Natural killer cell (primary cell): ENCODE measurements at regions not wholly inside any gene's neighbourhood (a gene's known extent, or its start where the extent isn't known, plus 50 kb on each side); places are given as distances from the start of the nearest gene placed in this dataset.

Experiments used
- ATAC-seq, 3 donors: fragments of 150-1000 bp in 2 of 3; fragments of 200-7000 bp in 1 of 3; cut with Tn5 transposase; 1 replicate in 1 of 3; 2 replicates in 2 of 3; pipeline ENCODE4 v1.10.0; 2021; ENCODE audit warnings: mild to moderate bottlenecking in 2 of 3, moderate library complexity in 2 of 3
- DNase-seq, 2 donors: peaks; one replicate each; pipeline versions ENCODE4 v3.0.0 to v3.0.0-alpha.2; 2013 to 2021; ENCODE audit warnings: mixed read lengths in 1 of 2
- H3K27ac ChIP-seq: one replicate; pipeline ENCODE4 v1.5.1; 2013; ENCODE audit warnings: mild to moderate bottlenecking, low read length
- H3K27me3 ChIP-seq: one replicate; pipeline ENCODE4 v1.6.1; 2013; ENCODE audit warnings: low read length; ENCODE audit not compliant: control insufficient read depth, insufficient read depth
- H3K36me3 ChIP-seq: one replicate; pipeline ENCODE4 v1.6.1; 2013; ENCODE audit warnings: low read length; ENCODE audit not compliant: control insufficient read depth, insufficient read depth
- H3K4me1 ChIP-seq: one replicate; pipeline ENCODE4 v1.6.1; 2013; ENCODE audit warnings: low read length; ENCODE audit not compliant: control insufficient read depth, insufficient read depth
- H3K4me3 ChIP-seq: one replicate; pipeline ENCODE4 v1.5.1; 2013; ENCODE audit warnings: low read length
- H3K9me3 ChIP-seq: one replicate; pipeline ENCODE4 v1.6.1; 2013; ENCODE audit warnings: low read length; ENCODE audit not compliant: control insufficient read depth, insufficient read depth
- H3K27ac Mint-ChIP-seq, 2 donors: one replicate each; pipeline ENCODE4 v1.8.0; 2022; ENCODE audit warnings: mild to moderate bottlenecking in 2 of 2, mixed read lengths in 2 of 2, moderate library complexity in 1 of 2
- H3K27me3 Mint-ChIP-seq, 2 donors: one replicate each; pipeline ENCODE4 v1.8.0; 2022; ENCODE audit warnings: low read depth in 2 of 2, mixed read lengths in 2 of 2
- H3K36me3 Mint-ChIP-seq: one replicate; pipeline ENCODE4 v1.8.0; 2022; ENCODE audit warnings: mixed read lengths
- H3K4me1 Mint-ChIP-seq, 2 donors: one replicate each; pipeline ENCODE4 v1.8.0; 2022; ENCODE audit warnings: mixed read lengths in 2 of 2
- H3K4me3 Mint-ChIP-seq: one replicate; pipeline ENCODE4 v1.8.0; 2022; ENCODE audit warnings: mild to moderate bottlenecking, moderate library complexity, mixed read lengths
- H3K9me3 Mint-ChIP-seq, 2 donors: one replicate each; pipeline ENCODE4 v1.8.0; 2022; ENCODE audit warnings: mixed read lengths in 2 of 2
- WGBS: methylation state at CpG from one replicate; pipeline ENCODE4 v1.1.7; 2013; ENCODE audit warnings: missing lambda C conversion rate; ENCODE audit not compliant: insufficient coverage; 5-methylcytosine and 5-hydroxymethylcytosine counted together
- intact Hi-C: fragments of 100-400 bp; cut with micrococcal nuclease; formaldehyde crosslinking; loops from one replicate; pipeline ENCODE4 v1.14.2; 2022
- TF ChIP-seq, protein P1 (sequence below): fragments of 200-600 bp; IDR thresholded peaks from one replicate; pipeline ENCODE4 v1.8.0; 2022; ENCODE audit warnings: antibody characterized with exemption

DNA sequence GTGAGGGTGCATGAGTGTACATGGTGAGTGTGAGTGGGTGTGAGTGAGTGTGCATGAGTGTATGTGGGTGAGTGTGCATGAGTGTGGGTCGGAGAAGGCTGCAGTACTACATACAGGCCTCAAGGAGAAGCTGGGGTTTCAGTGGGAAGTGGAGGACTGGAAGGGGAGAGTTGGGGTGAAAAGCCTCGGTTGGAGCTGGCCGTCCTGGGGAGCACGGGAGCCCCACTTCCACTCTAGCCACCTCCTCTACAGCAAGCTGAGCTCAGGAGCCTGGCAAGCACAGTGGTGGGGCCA, 68.7 kb upstream of the HPCAL1 start:
- H3K4me1 Mint-ChIP-seq, result peaks cover 25 to 38% of the 10 kb centered on the region in 2 donors
- H3K36me3 Mint-ChIP-seq, result no peaks in the 10 kb centered on the region
- no peaks in the 10 kb centered on the region for H3K36me3 ChIP-seq
- peak overlapping the region; percentile 0 for H3K4me3 Mint-ChIP-seq
- intact Hi-C loops, result no loop called here
- H3K27me3 ChIP-seq, result no peaks in the 10 kb centered on the region
- TF ChIP-seq, protein P1, sequence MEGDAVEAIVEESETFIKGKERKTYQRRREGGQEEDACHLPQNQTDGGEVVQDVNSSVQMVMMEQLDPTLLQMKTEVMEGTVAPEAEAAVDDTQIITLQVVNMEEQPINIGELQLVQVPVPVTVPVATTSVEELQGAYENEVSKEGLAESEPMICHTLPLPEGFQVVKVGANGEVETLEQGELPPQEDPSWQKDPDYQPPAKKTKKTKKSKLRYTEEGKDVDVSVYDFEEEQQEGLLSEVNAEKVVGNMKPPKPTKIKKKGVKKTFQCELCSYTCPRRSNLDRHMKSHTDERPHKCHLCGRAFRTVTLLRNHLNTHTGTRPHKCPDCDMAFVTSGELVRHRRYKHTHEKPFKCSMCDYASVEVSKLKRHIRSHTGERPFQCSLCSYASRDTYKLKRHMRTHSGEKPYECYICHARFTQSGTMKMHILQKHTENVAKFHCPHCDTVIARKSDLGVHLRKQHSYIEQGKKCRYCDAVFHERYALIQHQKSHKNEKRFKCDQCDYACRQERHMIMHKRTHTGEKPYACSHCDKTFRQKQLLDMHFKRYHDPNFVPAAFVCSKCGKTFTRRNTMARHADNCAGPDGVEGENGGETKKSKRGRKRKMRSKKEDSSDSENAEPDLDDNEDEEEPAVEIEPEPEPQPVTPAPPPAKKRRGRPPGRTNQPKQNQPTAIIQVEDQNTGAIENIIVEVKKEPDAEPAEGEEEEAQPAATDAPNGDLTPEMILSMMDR, result no peak
- no peaks in the 10 kb centered on the region for H3K9me3 ChIP-seq
- H3K27ac ChIP-seq, result no peak overlapping the region
- no peak overlapping the region for H3K27ac Mint-ChIP-seq
- peaks cover 0 to 3% of the 10 kb centered on the region in 2 donors for H3K9me3 Mint-ChIP-seq
- no peak overlapping the region for H3K4me3 ChIP-seq
- H3K4me1 ChIP-seq, result peaks cover 23% of the 10 kb centered on the region
- DNase-seq (no peak), ATAC-seq (peak in 1 of 3 donors; percentile 40)
- WGBS, result 91% methylated on average over 4 of the region's 4 CpGs
- peaks cover 0 to 11% of the 10 kb centered on the region in 2 donors for H3K27me3 Mint-ChIP-seq

DNA sequence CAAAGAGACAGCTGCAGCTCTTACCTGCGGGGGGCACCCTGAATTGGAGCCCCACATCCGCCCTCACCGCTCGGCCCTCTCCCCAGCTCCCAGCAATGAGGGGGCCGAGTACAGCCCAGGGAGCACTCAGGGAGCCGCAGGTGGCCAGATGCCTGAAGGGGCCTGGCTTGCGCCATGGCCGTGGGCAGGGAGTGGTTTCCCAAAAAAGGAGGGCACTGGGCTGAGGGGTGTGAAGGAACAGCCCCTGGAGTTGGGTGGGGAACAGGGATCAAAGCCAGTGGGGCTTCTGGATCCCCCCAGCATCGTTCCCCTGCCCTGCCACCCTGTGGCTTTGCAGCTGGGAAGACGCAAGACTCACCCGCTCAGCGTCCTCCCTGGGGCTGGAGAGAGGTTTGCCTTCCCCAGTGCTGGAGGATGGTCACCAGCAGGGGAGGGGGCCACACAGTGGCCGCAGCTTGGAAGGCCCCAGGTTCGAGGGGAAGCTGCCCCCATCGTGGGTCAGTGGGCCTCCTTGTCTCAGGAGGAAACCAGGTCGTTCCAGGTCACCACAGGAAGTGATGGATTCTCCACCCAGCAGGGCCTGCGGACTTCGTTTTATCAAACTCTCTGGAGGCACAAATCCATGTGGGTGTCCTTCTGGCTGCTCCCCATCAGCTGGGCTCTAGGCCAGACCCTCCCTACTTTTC, 68.2 kb upstream of the HPCAL1 start:
- ATAC-seq (peak in 1 of 3 donors; percentile 12), DNase-seq (no peak)
- Mint-ChIP-seq H3K27ac (no peak overlapping the region), H3K4me1 (peaks cover 25 to 38% of the 10 kb centered on the region in 2 donors), H3K9me3 (peaks cover 0 to 3% of the 10 kb centered on the region in 2 donors), H3K4me3 (no peak overlapping the region), H3K36me3 (no peaks in the 10 kb centered on the region), H3K27me3 (peaks cover 0 to 10% of the 10 kb centered on the region in 2 donors)
- Histone ChIP-seq H3K27me3 (no peaks in the 10 kb centered on the region), H3K27ac (no peak overlapping the region), H3K4me3 (no peak overlapping the region), H3K36me3 (no peaks in the 10 kb centered on the region), H3K4me1 (peaks cover 23% of the 10 kb centered on the region), H3K9me3 (no peaks in the 10 kb centered on the region)
- 68% methylated on average over 18 of the region's 18 CpGs for WGBS
- intact Hi-C loops, result no loop called here
- TF ChIP-seq, protein P1, result no peak

DNA sequence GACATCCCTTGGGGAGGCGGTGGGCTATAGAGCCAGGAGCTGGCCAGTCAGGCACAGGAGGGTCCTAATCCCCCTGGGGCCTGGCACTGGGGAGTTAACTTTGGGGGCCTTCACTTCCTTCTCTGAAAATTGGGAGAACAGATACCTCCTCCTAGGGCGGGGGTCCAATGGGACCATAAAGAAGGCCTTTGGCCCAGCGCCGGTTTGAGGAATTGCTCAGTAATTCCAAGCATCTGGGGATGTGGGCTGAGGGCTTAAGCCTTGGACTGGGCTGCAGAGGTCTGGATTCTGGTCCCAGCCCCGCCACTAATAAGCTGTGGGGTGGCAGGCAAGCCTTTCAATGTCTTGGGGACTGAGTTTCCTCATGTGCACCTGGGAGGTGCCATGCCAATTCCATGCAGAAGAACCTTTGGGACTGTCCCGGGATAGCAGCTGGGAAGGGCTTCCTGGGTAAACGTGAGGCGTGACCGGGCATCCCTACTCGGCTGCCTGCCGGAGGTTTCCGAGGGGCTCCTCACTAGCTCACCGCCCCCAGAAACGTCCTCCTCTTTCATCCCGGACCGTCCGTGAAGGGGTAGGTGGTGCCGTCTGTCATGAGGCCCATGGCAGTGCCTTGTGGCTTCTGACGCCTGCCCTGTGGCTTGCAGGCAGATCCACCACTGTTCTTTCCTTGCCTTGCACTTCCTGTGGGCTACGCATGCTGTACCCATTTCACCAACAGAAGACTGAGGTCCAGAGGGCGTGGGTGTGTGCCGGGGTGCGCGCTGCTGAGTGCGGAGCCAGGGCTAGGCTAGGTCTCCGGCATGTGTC, 67.4 kb upstream of the HPCAL1 start:
- Mint-ChIP-seq H3K36me3 (no peaks in the 10 kb centered on the region), H3K4me1 (peaks cover 25 to 38% of the 10 kb centered on the region in 2 donors), H3K9me3 (peaks cover 0 to 3% of the 10 kb centered on the region in 2 donors), H3K4me3 (peak overlapping the region; percentile 43), H3K27ac (no peak overlapping the region), H3K27me3 (peaks cover 0 to 9% of the 10 kb centered on the region in 2 donors)
- Histone ChIP-seq H3K4me1 (peaks cover 23% of the 10 kb centered on the region), H3K9me3 (no peaks in the 10 kb centered on the region), H3K36me3 (no peaks in the 10 kb centered on the region), H3K27me3 (no peaks in the 10 kb centered on the region), H3K4me3 (no peak overlapping the region), H3K27ac (no peak overlapping the region)
- peak; percentile 43 to 80 (median 61) for ATAC-seq
- WGBS, result 71% methylated on average over 26 of the region's 26 CpGs
- intact Hi-C loops, result no loop called here
- TF ChIP-seq, protein P1, result no peak
- no peak for DNase-seq
